RWPE2 (cell line): ENCODE measurements at regions not wholly inside any gene's neighbourhood (a gene's known extent, or its start where the extent isn't known, plus 50 kb on each side); places are given as distances from the start of the nearest gene placed in this dataset.

Source experiments
- ATAC-seq: fragments of 200-7000 bp; cut with Tn5 transposase; 3 replicates; pipeline ENCODE4 v1.9.1; 2021; ENCODE audit warnings: low read depth
- DNase-seq: peaks from one replicate; pipeline ENCODE4 v3.0.0-alpha.2; 2020; ENCODE audit warnings: low spot score
- H3K27ac ChIP-seq: fragments of 450-650 bp; 2 replicates; pipeline ENCODE4 v1.5.1; 2017; ENCODE audit warnings: mild to moderate bottlenecking; ENCODE audit not compliant: poor library complexity, severe bottlenecking
- H3K27me3 ChIP-seq: fragments of 250-450 bp; sonication (Bioruptor Pico); 2 replicates; pipeline ENCODE4 v1.5.1; 2021; ENCODE audit warnings: mild to moderate bottlenecking, moderate library complexity; ENCODE audit not compliant: insufficient read depth, poor library complexity, severe bottlenecking
- H3K36me3 ChIP-seq: fragments of 250-450 bp; sonication (Bioruptor Pico); 2 replicates; pipeline ENCODE4 v1.5.1; 2020; ENCODE audit warnings: low read depth, mild to moderate bottlenecking, moderate library complexity
- H3K4me1 ChIP-seq: fragments of 250-450 bp; sonication (Bioruptor Pico); 2 replicates; pipeline ENCODE4 v1.5.1; 2021; ENCODE audit warnings: mild to moderate bottlenecking, moderate library complexity; ENCODE audit not compliant: insufficient read depth, poor library complexity, severe bottlenecking
- H3K4me3 ChIP-seq: fragments of 250-450 bp; sonication (Bioruptor Pico); 2 replicates; pipeline ENCODE4 v1.5.1; 2021; ENCODE audit warnings: mild to moderate bottlenecking, moderate library complexity; ENCODE audit not compliant: severe bottlenecking
- H3K9me3 ChIP-seq: fragments of 250-450 bp; sonication (Bioruptor Pico); 2 replicates; pipeline ENCODE4 v1.5.1; 2021; ENCODE audit warnings: mild to moderate bottlenecking, moderate library complexity; ENCODE audit not compliant: severe bottlenecking
- TF ChIP-seq, protein P1 (sequence below): fragments of 450-650 bp; IDR thresholded peaks from one replicate; pipeline ENCODE4 v1.5.1; 2017; ENCODE audit warnings: mild to moderate bottlenecking, moderate library complexity; ENCODE audit not compliant: poor library complexity, severe bottlenecking

DNA sequence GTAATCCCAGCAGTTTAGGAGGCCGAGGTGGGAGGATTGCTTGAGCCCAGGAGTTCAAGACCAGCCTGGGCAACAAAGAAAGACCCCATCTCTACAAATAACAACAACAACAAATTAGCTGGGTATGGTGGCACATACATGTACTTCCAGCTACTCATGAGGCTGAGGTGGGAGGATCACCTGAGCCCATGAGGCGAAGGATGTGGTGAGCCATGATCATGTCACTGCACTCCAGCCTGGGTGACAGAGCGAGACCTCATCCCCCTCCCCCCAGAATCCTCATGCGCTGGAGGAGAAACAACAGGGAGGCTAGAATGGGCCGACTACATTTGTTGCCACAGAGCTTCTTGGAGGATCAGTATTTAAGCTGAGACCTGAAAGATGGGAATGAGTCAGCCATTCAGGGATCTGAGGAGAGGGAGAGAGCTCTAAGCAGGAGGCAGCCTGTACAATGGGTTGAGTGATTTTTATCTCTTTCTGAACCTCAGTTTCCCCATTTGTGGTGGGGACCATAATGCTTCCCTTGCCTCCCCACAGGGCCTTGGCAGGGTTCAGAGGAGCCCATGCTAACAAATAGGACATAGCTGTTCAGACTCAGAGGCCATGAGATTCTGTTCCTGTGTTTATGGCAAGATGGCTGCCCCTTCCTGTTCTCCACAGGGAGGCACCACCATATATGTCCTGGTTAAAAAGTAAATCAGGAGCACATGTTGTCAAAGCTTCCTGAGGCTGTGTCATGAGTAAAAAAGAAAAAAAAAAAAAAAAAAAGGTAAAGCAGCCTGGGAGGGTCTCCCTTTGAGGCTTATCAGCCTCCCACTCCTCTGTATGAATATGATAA lies 131.4 kb upstream of the HAAO start:
- no peak overlapping the region for H3K4me3 ChIP-seq
- H3K9me3 ChIP-seq = no peaks in the 10 kb centered on the region
- TF ChIP-seq, protein P1, sequence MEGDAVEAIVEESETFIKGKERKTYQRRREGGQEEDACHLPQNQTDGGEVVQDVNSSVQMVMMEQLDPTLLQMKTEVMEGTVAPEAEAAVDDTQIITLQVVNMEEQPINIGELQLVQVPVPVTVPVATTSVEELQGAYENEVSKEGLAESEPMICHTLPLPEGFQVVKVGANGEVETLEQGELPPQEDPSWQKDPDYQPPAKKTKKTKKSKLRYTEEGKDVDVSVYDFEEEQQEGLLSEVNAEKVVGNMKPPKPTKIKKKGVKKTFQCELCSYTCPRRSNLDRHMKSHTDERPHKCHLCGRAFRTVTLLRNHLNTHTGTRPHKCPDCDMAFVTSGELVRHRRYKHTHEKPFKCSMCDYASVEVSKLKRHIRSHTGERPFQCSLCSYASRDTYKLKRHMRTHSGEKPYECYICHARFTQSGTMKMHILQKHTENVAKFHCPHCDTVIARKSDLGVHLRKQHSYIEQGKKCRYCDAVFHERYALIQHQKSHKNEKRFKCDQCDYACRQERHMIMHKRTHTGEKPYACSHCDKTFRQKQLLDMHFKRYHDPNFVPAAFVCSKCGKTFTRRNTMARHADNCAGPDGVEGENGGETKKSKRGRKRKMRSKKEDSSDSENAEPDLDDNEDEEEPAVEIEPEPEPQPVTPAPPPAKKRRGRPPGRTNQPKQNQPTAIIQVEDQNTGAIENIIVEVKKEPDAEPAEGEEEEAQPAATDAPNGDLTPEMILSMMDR = no peak
- peak overlapping the region; percentile 75 for H3K27ac ChIP-seq
- H3K27me3 ChIP-seq = no peaks in the 10 kb centered on the region
- H3K36me3 ChIP-seq = no peaks in the 10 kb centered on the region
- DNase-seq (no peak), ATAC-seq (no peak)
- peaks cover 32% of the 10 kb centered on the region for H3K4me1 ChIP-seq

DNA sequence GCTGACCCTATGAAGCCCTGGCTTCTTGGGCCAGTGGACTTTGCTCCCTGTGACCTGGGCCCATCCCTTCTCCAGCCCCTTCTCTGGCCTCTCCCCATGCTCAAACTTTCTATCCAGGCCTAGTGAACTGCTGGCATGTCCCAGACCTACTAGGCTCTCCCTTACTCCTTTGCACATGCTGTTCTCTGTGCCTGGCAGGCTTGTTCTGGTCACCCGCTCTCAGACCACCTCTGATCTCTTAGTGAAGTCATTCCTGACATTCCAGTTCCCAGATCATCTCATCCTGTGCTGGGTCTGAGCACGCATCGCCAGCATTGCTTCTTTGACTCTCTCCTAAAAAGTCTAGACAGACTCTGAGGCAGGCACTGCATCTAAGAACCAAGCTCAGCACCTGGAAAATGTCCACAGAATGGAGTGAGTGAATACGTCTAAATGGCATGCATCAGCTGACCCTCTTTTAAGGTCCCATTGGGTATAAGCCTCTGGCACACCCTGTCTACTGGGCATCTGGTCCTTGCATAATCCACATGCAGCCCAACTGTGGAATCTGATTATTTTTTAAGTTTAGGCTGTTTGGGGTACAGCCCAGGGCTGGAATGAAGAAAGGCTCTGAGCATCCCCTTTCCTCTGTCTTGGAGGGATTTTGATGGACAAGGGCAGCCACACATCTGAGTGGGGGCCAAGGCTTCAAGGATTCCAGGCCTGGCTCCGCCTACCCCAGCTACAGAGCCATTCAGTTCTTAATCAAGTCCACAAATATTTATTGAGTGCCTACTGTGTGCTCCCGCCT lies 130.6 kb upstream of the HAAO start:
- DNase-seq = no peak
- H3K36me3 ChIP-seq = no peaks in the 10 kb centered on the region
- H3K4me3 ChIP-seq = no peak overlapping the region
- H3K27me3 ChIP-seq = no peaks in the 10 kb centered on the region
- TF ChIP-seq, protein P1 = no peak
- peak; percentile 66 for ATAC-seq
- H3K4me1 ChIP-seq = peaks cover 32% of the 10 kb centered on the region
- H3K27ac ChIP-seq = peak overlapping the region; percentile 75
- H3K9me3 ChIP-seq = no peaks in the 10 kb centered on the region

DNA sequence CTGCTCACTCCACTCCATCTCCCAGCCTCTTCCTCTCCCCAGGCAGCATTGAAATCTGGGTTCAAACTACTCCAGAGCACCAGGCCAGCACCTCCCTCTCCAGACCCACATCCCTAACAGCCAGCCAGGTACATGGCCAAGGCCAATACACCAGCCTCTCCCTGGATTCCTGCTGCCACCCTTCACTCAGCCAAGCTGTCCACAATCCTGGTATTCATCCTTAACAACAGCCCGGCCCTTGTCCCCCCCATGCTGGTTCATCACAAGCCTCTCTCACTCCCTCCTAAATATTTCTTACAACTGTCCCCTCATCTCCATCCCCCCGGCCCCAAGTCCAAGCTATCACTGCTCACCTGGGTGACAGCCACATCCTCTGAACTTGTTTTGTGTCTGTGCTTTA lies 129.9 kb upstream of the HAAO start:
- Histone ChIP-seq H3K4me3 (no peak overlapping the region), H3K36me3 (no peaks in the 10 kb centered on the region), H3K27me3 (no peaks in the 10 kb centered on the region), H3K9me3 (no peaks in the 10 kb centered on the region), H3K4me1 (peaks cover 32% of the 10 kb centered on the region), H3K27ac (peak overlapping the region; percentile 75)
- TF ChIP-seq, protein P1 = no peak
- ATAC-seq (no peak), DNase-seq (no peak)

DNA sequence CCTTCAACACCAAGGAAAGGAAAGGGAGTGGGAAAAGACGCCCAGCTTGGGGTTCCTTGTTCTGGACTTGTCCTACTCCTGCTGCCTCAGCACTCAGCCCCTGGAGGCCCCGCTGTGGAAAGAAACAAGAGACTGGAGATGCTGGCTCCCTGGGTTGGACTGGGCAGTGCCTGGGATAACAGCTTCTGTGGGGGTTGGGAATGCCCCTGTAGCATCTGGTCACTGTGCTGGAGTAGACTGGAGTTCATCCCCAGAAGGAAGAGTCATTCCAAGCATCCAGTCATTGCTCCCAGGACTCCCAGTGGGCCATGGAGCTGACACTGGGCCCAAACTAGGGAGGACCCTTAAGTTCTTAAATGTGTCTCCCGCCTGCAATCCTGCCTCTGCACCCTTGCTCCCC lies 129.3 kb upstream of the HAAO start:
- Histone ChIP-seq H3K4me3 (no peak overlapping the region), H3K4me1 (peaks cover 32% of the 10 kb centered on the region), H3K9me3 (no peaks in the 10 kb centered on the region), H3K36me3 (no peaks in the 10 kb centered on the region), H3K27ac (no peak overlapping the region), H3K27me3 (no peaks in the 10 kb centered on the region)
- ATAC-seq = no peak
- TF ChIP-seq, protein P1 = no peak
- DNase-seq = no peak
